ENCODE measurements at regions not wholly inside any gene's neighbourhood (a gene's known extent, or its start where the extent isn't known, plus 50 kb on each side); places are given as distances from the start of the nearest gene placed in this dataset.

GRCh38 chr3:6182909-6183308 lies 678.0 kb upstream of the GRM7 start:
- TF ChIP-seq GATA3 (IDR thresholded peaks at IDR 0.05; ENCODE audit: low read depth, low read length) (no peak), GATA2 (IDR thresholded peaks at IDR 0.05; ENCODE audit: low read depth, low read length) (no peak)
